GM12891 (cell line): ENCODE measurements at regions not wholly inside any gene's neighbourhood (a gene's known extent, or its start where the extent isn't known, plus 50 kb on each side); places are given as distances from the start of the nearest gene placed in this dataset.

Source experiments
- PAX5 ChIP-seq: IDR thresholded peaks from 2 replicates; pipeline ENCODE4 v1.6.1; 2011; ENCODE audit warnings: low read length, moderate library complexity, mild to moderate bottlenecking; ENCODE audit not compliant: insufficient read depth, severe bottlenecking
- POLR2A ChIP-seq: IDR thresholded peaks from 2 replicates; pipeline ENCODE4 v1.6.1; 2011; ENCODE audit warnings: low read depth, low read length, control low read depth
- POLR2AphosphoS5 ChIP-seq: IDR thresholded peaks from 2 replicates; pipeline ENCODE4 v1.6.1; 2011; ENCODE audit warnings: low read depth, low read length, control low read depth
- POU2F2 ChIP-seq: IDR thresholded peaks from 2 replicates; pipeline ENCODE4 v1.6.1; 2011; ENCODE audit warnings: low read depth, mild to moderate bottlenecking, control low read depth, low read length, moderate library complexity
- SPI1 ChIP-seq: IDR thresholded peaks from 2 replicates; pipeline ENCODE4 v1.6.1; 2011; ENCODE audit warnings: low read depth, low read length, control low read depth
- TAF1 ChIP-seq: IDR thresholded peaks from 2 replicates; pipeline ENCODE4 v1.6.1; 2011; ENCODE audit warnings: low read depth, low read length, control low read depth

DNA sequence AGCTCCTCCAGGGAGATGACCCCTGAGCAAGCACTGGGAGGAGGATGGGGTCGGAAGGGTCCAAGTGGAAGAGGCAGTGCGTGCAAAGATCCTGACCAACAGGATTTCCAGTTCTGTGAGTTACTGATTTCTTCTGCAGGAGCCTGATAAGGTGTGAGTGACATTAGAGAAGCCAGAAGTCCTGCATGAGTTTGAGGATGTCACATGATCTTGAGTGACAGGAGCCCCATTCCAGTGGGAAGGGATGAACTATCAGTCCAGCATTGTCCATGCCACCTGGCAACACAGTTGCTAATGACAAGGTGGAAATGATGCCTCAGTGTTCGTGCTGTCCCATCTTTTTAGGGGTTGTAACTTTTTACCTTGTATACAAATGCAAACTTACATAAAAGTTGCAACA, 285.1 kb upstream of the HDAC4 start:
- TF ChIP-seq POLR2A, result no peak
- no peak for TF ChIP-seq POLR2AphosphoS5
- TF ChIP-seq TAF1, result no peak
- no peak for TF ChIP-seq PAX5
- TF ChIP-seq POU2F2, result no peak
- no peak for TF ChIP-seq SPI1
